ENCODE measurements at regions not wholly inside any gene's neighbourhood (a gene's known extent, or its start where the extent isn't known, plus 50 kb on each side); places are given as distances from the start of the nearest gene placed in this dataset.

GRCh38 chr1:194807530-194808220 is 1621.3 kb upstream of the B3GALT2 start:
- no peak for TF ChIP-seq POLR2AphosphoS5 (IDR thresholded peaks at IDR 0.05; ENCODE audit: low read depth)
- TF ChIP-seq CTCF (IDR thresholded peaks at IDR 0.05; ENCODE audit: insufficient read depth, low read length): no peak
- TF ChIP-seq GABPA (IDR thresholded peaks at IDR 0.05; ENCODE audit: low read depth): no peak

All from HL-60 (cell line).